NCI-H146 treated with DMSO at 0.1 percent for 48 hours (cell line): ENCODE measurements at regions not wholly inside any gene's neighbourhood (a gene's known extent, or its start where the extent isn't known, plus 50 kb on each side); places are given as distances from the start of the nearest gene placed in this dataset.

Source experiments
- DNase-seq: peaks from one replicate; lab custom pipeline; 2025; ENCODE audit not compliant: unreplicated experiment; lab: John Stamatoyannopoulos, UW

DNA sequence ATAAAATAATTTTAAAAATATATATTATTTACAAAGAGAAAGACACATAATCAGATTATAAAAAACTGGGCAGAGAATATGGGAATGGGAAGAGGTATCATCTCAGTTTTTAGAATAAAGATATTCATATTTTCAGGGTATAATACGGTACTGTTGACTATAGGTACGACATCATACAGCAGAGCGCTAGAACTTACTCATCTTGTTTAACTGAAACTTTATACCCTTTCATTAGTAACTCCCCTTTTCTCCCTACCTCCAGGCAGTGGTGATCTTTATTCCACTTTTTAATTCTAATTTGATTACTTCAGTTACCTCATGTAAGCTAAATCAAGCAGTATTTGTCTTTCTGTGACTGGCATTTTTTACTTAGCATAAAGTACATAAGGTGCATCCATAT is 742.1 kb downstream of the MTRR start:
- no peak for DNase-seq

GRCh38 chr5:8613078-8613685 is 744.2 kb downstream of the MTRR start:
- no peak for DNase-seq

DNA sequence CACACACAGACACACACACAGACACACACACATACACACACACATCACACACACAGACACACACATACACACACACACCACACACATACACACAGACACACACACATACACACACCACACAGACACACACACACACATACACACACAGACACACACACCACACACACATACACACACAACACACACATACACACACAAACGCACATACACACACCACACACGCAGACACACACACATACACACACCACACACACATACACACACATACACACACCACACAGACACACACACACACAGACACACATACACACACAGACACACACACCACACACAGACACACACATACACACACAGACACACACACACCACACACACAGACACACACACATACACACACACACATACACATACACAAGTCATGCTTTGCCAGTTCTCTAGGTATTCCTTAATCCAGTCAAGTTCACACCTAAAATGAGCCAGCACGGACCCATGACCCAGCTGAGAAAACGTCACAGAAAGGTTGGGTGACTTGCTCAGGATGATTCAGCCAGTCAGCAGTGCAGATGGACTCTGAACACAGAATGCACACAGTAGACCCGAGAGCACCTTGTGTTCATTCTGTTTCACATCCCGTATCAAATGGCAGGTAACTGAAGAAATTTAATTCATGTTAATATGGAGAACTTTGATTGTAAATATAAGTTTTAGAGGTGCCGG is 746.4 kb downstream of the MTRR start:
- no peak for DNase-seq

DNA sequence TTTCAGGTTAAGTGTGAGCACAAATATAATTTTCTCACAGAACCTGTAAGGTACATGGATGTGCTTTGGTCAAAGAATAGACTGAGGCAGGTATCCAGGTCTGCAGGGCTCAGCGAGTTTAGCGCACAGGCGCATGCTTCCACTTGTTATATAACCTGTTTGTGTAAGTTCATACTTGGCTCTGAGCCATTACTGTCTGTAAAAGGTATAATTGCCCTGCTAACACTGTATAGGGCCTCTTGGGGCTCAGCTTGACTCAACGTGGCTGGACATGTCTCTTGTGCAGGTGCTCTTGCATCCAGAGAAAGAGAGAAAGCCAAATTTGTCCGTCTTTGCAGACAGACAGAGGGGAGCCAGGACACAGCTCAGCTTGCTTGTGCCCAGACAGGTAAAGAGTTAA is 759.6 kb downstream of the MTRR start:
- no peak for DNase-seq

GRCh38 chr5:8633259-8633658 is 764.3 kb downstream of the MTRR start:
- DNase-seq = no peak

- no peak for DNase-seq
Observed at GRCh38 chr5:8633696-8634095, 764.7 kb downstream of the MTRR start.

- DNase-seq = no peak
Observed at GRCh38 chr5:8634219-8634618, 765.3 kb downstream of the MTRR start.

DNA sequence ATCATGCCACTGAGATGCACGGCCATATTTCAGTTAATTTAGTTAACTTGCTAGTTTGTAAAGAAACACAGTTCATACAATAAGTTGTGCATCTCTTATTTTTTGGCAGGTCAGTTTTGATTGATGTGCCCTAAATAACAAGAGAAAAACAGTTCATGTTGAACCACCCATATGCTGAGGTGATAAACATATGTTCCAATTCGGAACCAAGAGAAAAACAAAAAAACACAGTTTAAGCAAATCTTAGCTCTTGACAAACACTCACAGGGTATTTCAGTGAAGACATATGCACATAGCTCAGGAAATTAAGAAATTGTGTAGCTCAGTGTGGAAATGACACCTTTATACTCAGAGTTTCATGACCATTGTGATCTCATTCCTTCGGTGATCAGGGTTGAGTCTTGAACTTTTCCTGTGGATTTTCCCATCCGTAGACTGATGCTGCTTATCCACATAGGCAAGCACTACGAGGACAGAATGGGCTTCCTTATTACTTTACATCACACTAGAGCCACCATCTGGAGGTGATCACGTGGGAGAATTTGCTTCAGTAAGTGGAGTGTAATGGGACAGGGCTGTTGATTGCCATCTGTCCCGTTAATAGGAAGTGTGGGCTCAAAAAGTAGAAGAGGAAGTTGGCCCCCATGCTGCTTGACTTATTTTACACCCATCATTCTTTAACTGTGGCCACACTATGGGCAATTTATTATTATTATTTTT is 773.0 kb downstream of the MTRR start:
- no peak for DNase-seq

GRCh38 chr5:8644377-8644776 is 775.4 kb downstream of the MTRR start:
- no peak for DNase-seq

- DNase-seq = no peak
Observed at GRCh38 chr5:8647111-8647510, 778.2 kb downstream of the MTRR start.

GRCh38 chr5:8650186-8650585 is 781.2 kb downstream of the MTRR start:
- DNase-seq = no peak

DNA sequence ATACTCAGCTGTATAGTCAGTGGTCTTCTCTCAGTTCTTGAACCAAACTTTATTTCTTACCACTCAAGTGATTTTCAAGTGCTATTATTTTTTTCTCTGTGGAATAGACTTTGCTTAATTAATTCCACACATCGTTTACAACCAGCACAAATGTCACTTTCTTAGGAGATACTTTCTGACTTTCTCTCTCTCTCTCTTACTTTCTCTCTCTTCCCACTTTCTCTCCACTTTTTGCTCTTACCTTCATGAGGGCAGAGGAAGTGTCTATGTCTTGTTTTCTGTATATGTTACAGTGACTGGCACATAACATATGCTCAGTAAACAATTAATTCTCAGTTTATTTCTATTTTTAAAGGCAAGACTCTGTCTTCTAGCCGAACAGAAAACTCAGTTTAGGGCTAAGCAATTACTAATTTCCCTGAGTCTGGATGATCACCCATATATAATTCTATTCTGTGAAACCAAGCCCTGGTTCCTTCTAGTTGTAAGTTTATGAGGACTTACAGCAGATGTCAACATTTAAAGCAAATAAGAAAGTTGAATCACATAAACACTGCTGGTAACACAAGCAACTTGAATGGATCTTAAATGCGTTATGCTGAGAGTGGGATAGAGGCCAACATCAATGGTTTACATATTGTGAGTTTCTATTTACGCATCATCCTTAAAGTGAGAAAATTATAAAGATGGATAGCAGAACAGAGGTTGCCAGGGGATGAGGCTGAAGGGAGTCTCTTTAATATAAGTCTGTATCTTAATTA is 791.4 kb downstream of the MTRR start:
- DNase-seq = no peak

- no peak for DNase-seq
Observed at GRCh38 chr5:8663374-8663773, 794.4 kb downstream of the MTRR start.

DNA sequence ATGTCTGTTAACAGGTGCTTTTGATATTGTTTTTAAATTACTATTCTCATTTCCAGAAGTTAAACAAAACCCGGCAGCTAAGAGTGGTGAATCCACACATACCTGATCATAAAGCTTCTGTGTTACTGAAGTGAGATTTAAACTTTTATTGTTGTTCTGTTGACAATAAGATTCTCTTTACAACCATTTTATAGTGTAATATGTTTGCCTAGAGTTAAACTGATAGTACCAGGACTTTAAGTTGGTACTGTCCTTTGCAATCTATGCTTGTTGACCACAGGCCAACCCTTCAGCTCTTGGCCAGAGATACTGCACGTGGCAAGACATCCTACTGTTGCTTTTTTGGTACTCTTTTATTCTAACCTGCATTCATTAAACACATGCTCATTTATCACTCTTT is 806.2 kb downstream of the MTRR start:
- no peak for DNase-seq

DNA sequence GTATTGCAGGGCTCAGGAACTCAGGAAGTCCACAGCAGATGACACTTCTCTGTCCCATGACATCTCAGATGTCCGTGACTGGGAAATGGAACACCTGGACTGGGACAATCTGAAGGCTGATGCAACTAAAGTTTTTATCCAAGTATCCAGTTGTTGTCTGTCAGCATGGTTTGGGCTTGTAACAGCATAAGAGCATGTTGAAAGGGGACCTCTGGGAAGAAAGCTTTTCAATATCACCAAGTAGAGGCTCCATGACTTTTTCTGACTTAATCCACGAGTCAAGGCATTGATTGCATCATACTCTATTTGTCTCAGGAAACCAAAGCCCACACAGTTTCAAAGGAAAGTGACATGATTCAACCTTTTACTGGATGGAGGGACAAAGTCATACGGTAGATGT is 807.7 kb downstream of the MTRR start:
- no peak for DNase-seq

GRCh38 chr5:8682381-8682780 is 813.4 kb downstream of the MTRR start:
- no peak for DNase-seq

- DNase-seq = no peak
Observed at GRCh38 chr5:8683496-8683895, 814.5 kb downstream of the MTRR start.

DNA sequence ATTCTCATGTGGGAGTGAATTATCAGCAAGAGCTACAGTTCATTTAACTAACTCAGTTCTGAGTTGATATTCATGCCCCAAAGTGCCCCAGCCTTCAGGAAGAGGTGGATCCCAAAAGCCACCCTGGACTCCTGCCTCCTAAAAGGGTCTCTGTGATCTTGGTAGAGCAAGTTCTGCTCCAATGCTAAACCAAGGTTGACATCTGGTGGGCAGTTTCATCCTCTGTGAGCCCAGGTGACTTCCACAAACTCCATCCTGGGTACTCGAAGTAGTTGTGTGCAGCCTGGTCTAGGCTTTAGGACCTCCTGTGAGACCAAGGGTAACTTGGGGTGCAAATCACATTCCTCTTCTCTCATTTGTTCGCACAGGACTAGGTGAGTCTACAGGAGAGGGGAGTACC is 816.8 kb downstream of the MTRR start:
- no peak for DNase-seq

DNA sequence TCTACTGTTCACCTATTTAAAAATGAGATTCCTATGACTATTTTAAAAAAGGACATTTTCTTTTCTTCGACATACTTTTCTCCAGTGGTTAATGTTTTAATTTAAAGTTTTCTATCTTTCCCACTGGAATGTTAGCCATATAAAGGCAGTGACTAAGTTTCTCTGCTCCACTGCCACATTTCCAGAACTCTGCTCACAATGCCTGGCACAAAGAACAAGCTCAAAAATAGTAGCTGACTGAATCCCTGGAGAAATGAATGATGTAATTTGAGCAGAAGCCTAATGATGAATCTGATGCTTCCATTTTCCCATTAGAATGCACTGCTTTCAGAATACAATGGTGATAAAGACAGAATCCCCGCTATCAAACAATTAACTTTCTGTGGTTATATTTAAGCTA is 817.8 kb downstream of the MTRR start:
- no peak for DNase-seq

GRCh38 chr5:8689773-8690172 is 820.8 kb downstream of the MTRR start:
- DNase-seq = no peak

GRCh38 chr5:8691221-8691620 is 822.3 kb downstream of the MTRR start:
- DNase-seq = no peak
